Adrenal gland (tissue), 5 donors: ENCODE measurements at regions not wholly inside any gene's neighbourhood (a gene's known extent, or its start where the extent isn't known, plus 50 kb on each side); places are given as distances from the start of the nearest gene placed in this dataset.

Experiments
- POLR2A ChIP-seq, 2 donors: fragments of 450-650 bp; IDR thresholded peaks; one replicate each; pipeline ENCODE4 v1.6.1; 2017; ENCODE audit warnings: antibody characterized with exemption in 2 of 2, mild to moderate bottlenecking in 2 of 2, moderate library complexity in 1 of 2
- TF ChIP-seq, protein P1 (sequence below), 6 experiments: fragments of 450-650 bp in 4 of 6; fragments of 200-600 bp in 2 of 6; sonication (generic) in 1 of 6; IDR thresholded peaks; 1 replicate in 5 of 6; 2 replicates in 1 of 6; pipeline versions ENCODE4 v1.5.1 to v1.8.0; 2016 to 2021; ENCODE audit warnings: antibody characterized with exemption in 6 of 6, mild to moderate bottlenecking in 2 of 6, moderate library complexity in 1 of 6
- donor health status: DM: no; HTN: no; CAD: no.

DNA sequence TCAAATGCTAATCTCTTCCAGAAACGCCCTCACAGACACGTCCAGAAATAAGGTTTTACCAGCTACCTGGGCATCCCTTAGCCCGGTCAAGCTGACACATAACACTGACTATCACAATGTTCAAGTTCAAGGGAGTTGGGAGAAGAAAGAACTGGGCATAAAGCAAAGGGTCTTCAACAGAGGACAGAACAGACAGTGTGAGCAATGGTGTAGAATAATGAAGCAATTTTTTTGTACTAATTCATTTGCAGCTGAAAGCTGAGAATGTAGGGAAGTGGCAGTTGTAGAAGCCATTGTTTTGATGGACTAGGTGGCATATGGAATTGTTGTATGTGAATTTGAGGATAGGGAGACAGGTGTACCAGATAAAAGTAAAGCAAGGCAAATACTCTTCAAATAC lies 58.1 kb upstream of the WDFY2 start:
- TF ChIP-seq, protein P1, sequence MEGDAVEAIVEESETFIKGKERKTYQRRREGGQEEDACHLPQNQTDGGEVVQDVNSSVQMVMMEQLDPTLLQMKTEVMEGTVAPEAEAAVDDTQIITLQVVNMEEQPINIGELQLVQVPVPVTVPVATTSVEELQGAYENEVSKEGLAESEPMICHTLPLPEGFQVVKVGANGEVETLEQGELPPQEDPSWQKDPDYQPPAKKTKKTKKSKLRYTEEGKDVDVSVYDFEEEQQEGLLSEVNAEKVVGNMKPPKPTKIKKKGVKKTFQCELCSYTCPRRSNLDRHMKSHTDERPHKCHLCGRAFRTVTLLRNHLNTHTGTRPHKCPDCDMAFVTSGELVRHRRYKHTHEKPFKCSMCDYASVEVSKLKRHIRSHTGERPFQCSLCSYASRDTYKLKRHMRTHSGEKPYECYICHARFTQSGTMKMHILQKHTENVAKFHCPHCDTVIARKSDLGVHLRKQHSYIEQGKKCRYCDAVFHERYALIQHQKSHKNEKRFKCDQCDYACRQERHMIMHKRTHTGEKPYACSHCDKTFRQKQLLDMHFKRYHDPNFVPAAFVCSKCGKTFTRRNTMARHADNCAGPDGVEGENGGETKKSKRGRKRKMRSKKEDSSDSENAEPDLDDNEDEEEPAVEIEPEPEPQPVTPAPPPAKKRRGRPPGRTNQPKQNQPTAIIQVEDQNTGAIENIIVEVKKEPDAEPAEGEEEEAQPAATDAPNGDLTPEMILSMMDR (IDR thresholded peaks at IDR 0.05): no peak
- TF ChIP-seq POLR2A (IDR thresholded peaks at IDR 0.05): no peak
